Type B pancreatic cell (in vitro differentiated cells): ENCODE measurements at regions not wholly inside any gene's neighbourhood (a gene's known extent, or its start where the extent isn't known, plus 50 kb on each side); places are given as distances from the start of the nearest gene placed in this dataset.

ENCODE experiments used
- DNase-seq: peaks from one replicate; pipeline ENCODE4 v3.0.0; 2021; ENCODE audit warnings: mixed read lengths; ENCODE audit not compliant: unreplicated experiment; ENCODE audit errors: extremely low spot score
- H3K27ac Mint-ChIP-seq: 2 replicates; pipeline ENCODE4 v1.8.0; 2021; ENCODE audit warnings: mild to moderate bottlenecking, mixed read lengths
- H3K27me3 Mint-ChIP-seq: 2 replicates; pipeline ENCODE4 v1.8.0; 2021; ENCODE audit warnings: mixed read lengths
- H3K36me3 Mint-ChIP-seq: 2 replicates; pipeline ENCODE4 v1.8.0; 2021; ENCODE audit warnings: mixed read lengths
- H3K4me1 Mint-ChIP-seq: one replicate; pipeline ENCODE4 v1.8.0; 2021; ENCODE audit warnings: mixed read lengths; ENCODE audit not compliant: unreplicated experiment
- H3K4me3 Mint-ChIP-seq: 2 replicates; pipeline ENCODE4 v1.8.0; 2021; ENCODE audit warnings: mild to moderate bottlenecking, mixed read lengths
- H3K9me3 Mint-ChIP-seq: 2 replicates; pipeline ENCODE4 v1.8.0; 2021; ENCODE audit warnings: mixed read lengths
- TF ChIP-seq, protein P1 (sequence below): fragments of 200-600 bp; sonication (generic); conservative IDR thresholded peaks from 2 replicates; pipeline ENCODE4 v1.5.0; 2021; ENCODE audit warnings: antibody characterized with exemption, mild to moderate bottlenecking

DNA sequence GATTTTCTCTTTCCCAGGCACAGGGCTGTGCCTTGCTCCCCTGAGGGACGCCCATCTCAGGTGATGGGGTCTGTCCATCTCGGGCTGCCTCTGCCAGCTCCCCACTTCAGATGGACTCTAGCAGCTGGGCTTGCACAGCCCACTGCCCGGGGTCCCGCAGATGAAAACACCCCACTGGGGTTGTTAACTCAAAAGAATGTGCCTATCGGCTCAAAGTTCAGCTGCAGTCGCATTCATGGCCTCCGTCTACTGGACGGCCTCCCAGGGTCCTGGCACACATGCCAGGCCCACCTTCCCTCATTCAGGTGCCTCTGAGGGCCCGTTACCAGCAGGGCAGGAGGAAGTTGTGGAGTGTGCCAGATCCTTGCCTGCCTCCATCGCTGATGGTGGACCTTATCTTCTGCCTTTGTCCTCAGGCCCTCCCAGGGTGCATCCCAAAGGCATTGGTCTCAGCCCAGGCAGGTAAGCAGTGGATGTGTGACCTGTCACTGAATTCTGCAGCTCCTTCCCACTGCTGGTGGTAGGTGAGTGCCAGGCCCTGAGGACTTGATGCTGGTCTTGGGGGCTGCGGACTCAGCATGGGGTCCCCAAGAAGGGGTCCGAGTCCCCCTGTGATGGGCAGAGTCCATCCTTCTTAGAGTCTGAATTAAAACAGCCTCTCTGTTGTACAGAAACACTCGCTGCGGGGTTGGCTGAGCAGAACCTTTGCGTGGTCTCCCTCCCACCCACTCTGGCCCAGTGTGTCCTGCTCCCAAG, 324.6 kb upstream of the DIO3 start:
- no peaks in the 10 kb centered on the region for H3K9me3 Mint-ChIP-seq
- no peaks in the 10 kb centered on the region for H3K27me3 Mint-ChIP-seq
- H3K36me3 Mint-ChIP-seq = no peaks in the 10 kb centered on the region
- no peak overlapping the region for H3K4me3 Mint-ChIP-seq
- TF ChIP-seq, protein P1, sequence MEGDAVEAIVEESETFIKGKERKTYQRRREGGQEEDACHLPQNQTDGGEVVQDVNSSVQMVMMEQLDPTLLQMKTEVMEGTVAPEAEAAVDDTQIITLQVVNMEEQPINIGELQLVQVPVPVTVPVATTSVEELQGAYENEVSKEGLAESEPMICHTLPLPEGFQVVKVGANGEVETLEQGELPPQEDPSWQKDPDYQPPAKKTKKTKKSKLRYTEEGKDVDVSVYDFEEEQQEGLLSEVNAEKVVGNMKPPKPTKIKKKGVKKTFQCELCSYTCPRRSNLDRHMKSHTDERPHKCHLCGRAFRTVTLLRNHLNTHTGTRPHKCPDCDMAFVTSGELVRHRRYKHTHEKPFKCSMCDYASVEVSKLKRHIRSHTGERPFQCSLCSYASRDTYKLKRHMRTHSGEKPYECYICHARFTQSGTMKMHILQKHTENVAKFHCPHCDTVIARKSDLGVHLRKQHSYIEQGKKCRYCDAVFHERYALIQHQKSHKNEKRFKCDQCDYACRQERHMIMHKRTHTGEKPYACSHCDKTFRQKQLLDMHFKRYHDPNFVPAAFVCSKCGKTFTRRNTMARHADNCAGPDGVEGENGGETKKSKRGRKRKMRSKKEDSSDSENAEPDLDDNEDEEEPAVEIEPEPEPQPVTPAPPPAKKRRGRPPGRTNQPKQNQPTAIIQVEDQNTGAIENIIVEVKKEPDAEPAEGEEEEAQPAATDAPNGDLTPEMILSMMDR = no peak
- H3K27ac Mint-ChIP-seq = no peak overlapping the region
- no peak for DNase-seq
- peaks cover 10% of the 10 kb centered on the region for H3K4me1 Mint-ChIP-seq

DNA sequence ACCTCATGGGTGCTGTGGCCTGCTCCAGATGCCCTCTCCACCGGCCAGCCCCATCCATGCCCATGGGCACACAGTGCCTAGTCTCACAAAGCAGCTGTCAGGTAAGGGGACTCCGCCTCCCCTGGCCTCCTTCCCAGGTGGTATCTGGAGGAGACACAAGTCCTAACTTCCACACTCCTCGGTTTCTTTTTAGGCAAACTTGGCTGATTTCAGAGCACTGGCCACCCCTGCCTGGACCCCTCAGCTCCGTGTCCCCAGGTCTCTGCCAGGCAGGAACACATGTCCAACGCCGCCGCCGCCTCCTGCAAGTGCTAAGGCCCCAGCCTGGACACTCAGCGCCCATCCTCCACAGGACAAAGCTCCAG, 324.1 kb upstream of the DIO3 start:
- no peak for DNase-seq
- Mint-ChIP-seq H3K36me3 (no peaks in the 10 kb centered on the region), H3K4me3 (no peak overlapping the region), H3K4me1 (peaks cover 10% of the 10 kb centered on the region), H3K9me3 (no peaks in the 10 kb centered on the region), H3K27me3 (no peaks in the 10 kb centered on the region), H3K27ac (no peak overlapping the region)
- TF ChIP-seq, protein P1 = no peak

DNA sequence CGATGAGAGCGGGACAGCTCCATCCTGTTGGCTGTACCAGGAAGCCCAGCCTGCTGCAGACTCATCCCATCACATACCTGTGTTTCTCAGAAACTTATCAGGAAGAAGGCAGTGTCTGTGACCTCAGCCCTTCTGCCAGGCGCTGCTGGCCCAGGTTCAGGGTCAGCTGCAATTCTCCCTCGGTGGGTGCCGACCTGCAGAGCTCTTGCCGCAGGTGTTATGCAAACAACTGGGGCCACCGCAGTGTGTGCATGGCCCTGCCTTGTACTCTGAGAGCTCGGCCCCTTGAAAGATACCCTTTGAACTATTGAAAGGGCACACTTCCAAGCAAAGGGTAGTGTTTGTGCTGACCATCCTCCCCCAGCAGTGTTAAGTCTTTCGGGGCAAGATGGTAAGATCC, 322.2 kb upstream of the DIO3 start:
- Mint-ChIP-seq H3K4me1 (peaks cover 7% of the 10 kb centered on the region), H3K4me3 (no peak overlapping the region), H3K36me3 (no peaks in the 10 kb centered on the region)

DNA sequence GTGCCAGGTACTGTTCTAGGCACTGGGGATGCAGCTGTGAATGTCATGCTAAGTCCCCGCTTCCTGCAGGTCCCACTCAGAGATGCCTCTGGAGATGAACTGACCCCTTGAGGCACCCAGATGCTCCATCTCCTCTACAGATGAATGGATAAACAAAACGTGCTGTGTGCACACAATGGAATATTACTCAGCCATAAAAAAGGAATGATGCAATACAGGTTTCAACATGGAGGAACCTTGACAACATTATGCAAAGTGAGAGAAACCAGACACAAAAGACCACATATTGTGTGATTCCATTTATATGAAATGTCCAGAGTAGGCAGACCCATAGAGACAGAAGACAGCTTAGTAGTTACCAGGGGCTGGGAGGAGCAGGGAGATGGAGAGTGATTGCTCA, 320.1 kb upstream of the DIO3 start:
- no peaks in the 10 kb centered on the region for H3K4me1 Mint-ChIP-seq
- H3K27me3 Mint-ChIP-seq = no peaks in the 10 kb centered on the region
- H3K27ac Mint-ChIP-seq = no peak overlapping the region
- no peaks in the 10 kb centered on the region for H3K36me3 Mint-ChIP-seq
- H3K4me3 Mint-ChIP-seq = no peak overlapping the region
- TF ChIP-seq, protein P1 = no peak
- no peak for DNase-seq
- no peaks in the 10 kb centered on the region for H3K9me3 Mint-ChIP-seq

More for the DNA sequence above, 322.2 kb upstream of the DIO3 start:
- Mint-ChIP-seq H3K27ac (no peak overlapping the region), H3K9me3 (no peaks in the 10 kb centered on the region), H3K27me3 (no peaks in the 10 kb centered on the region)
- TF ChIP-seq, protein P1 = no peak
- DNase-seq = no peak

DNA sequence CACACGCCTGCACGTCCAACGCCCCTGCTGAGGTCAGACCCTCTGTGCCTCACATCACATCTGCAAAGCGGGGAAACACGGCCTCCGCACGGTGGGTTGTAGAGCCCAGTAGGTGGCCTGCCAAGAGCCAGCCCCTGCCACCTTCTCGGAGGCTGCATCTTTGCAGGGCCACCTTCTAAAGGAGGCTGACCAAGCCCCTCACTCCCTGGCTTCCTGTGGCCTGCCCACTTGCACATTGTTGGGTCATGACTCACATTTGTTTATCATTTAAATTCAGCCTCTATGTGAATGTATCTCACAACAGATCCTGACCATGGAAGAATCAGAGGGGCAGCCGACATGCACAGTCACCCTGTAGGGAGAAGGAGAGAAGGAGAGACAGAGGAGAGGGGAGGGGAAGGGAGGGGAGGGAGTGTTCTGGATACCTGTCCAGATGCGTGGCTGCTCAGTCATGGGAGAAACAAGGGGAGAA, 319.5 kb upstream of the DIO3 start:
- DNase-seq = no peak
- Mint-ChIP-seq H3K9me3 (no peaks in the 10 kb centered on the region), H3K27ac (no peak overlapping the region), H3K4me3 (no peak overlapping the region), H3K4me1 (no peaks in the 10 kb centered on the region), H3K27me3 (no peaks in the 10 kb centered on the region), H3K36me3 (no peaks in the 10 kb centered on the region)
- TF ChIP-seq, protein P1 = no peak
